Thoracic aorta (tissue), 2 donors: ENCODE measurements at regions not wholly inside any gene's neighbourhood (a gene's known extent, or its start where the extent isn't known, plus 50 kb on each side); places are given as distances from the start of the nearest gene placed in this dataset.

ENCODE experiments used
- ATAC-seq: fragments of 150-250 bp; one replicate; pipeline ENCODE4 v1.8.0; 2017; ENCODE audit warnings: low read depth; ENCODE audit not compliant: insufficient number of reproducible peaks, low FRiP score
- DNase-seq: peaks from one replicate; pipeline ENCODE4 v3.0.0-alpha.2; 2020; ENCODE audit warnings: low spot score
- H3K27ac ChIP-seq, 2 donors: fragments of 200-600 bp; sonication (generic); 1 replicate in 1 of 2; 2 replicates in 1 of 2; pipeline ENCODE4 v1.5.1; 2016; ENCODE audit warnings: mild to moderate bottlenecking in 2 of 2, moderate library complexity in 2 of 2
- H3K27me3 ChIP-seq: fragments of 200-600 bp; sonication (generic); replicated peaks from 2 replicates; pipeline ENCODE4 v1.6.0; 2016; ENCODE audit warnings: mild to moderate bottlenecking; ENCODE audit not compliant: insufficient read depth
- H3K36me3 ChIP-seq: fragments of 200-600 bp; sonication (generic); one replicate; pipeline ENCODE4 v1.5.1; 2016
- H3K4me1 ChIP-seq, 2 donors: fragments of 200-600 bp; sonication (generic); 1 replicate in 1 of 2; 2 replicates in 1 of 2; pipeline versions ENCODE4 v1.5.1 to v1.6.0; 2016; ENCODE audit warnings: low read depth in 2 of 2, mild to moderate bottlenecking in 1 of 2; ENCODE audit not compliant: control insufficient read depth in 1 of 2
- H3K4me3 ChIP-seq: fragments of 200-600 bp; sonication (generic); 2 replicates; pipeline ENCODE4 v1.5.1; 2016; ENCODE audit warnings: mild to moderate bottlenecking
- H3K9me3 ChIP-seq: fragments of 200-600 bp; sonication (generic); 2 replicates; pipeline ENCODE4 v1.5.1; 2016
- TF ChIP-seq, protein P1 (sequence below): fragments of 200-600 bp; sonication (generic); IDR thresholded peaks from one replicate; pipeline ENCODE4 v1.5.1; 2019; ENCODE audit warnings: antibody characterized with exemption

DNA sequence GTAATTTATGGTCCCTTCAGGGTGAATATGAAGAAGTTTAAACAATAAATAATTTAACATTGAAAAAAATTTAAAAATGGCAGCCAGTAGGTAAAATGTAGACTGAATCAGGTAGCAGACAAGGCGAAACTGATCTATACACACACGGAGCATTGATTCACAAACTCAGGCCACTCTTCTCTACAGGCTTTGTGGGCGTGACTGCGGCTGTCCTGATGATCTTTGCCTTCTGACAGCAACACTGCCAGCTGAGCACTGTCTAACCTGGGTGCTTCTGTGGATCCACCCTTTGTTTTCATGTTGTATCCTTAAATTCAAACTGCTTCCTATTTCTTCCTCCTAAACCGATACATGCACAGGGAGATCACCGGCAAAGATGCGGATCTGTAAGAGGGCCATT, 315.4 kb upstream of the ADCY2 start:
- TF ChIP-seq, protein P1, sequence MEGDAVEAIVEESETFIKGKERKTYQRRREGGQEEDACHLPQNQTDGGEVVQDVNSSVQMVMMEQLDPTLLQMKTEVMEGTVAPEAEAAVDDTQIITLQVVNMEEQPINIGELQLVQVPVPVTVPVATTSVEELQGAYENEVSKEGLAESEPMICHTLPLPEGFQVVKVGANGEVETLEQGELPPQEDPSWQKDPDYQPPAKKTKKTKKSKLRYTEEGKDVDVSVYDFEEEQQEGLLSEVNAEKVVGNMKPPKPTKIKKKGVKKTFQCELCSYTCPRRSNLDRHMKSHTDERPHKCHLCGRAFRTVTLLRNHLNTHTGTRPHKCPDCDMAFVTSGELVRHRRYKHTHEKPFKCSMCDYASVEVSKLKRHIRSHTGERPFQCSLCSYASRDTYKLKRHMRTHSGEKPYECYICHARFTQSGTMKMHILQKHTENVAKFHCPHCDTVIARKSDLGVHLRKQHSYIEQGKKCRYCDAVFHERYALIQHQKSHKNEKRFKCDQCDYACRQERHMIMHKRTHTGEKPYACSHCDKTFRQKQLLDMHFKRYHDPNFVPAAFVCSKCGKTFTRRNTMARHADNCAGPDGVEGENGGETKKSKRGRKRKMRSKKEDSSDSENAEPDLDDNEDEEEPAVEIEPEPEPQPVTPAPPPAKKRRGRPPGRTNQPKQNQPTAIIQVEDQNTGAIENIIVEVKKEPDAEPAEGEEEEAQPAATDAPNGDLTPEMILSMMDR: no peak
- DNase-seq (no peak), ATAC-seq (no peak)

GRCh38 chr5:7087719-7088297, 308.1 kb upstream of the ADCY2 start:
- Histone ChIP-seq H3K36me3 (no peaks in the 10 kb centered on the region), H3K27me3 (no peaks in the 10 kb centered on the region), H3K4me1 (no peaks in the 10 kb centered on the region), H3K4me3 (no peak overlapping the region), H3K27ac (no peak overlapping the region), H3K9me3 (no peaks in the 10 kb centered on the region)
- ATAC-seq: no peak
- DNase-seq: no peak
- TF ChIP-seq, protein P1: no peak

More for the DNA sequence above, 315.4 kb upstream of the ADCY2 start:
- Histone ChIP-seq H3K4me1 (no peaks in the 10 kb centered on the region), H3K9me3 (no peaks in the 10 kb centered on the region), H3K4me3 (no peak overlapping the region), H3K27ac (no peak overlapping the region), H3K27me3 (no peaks in the 10 kb centered on the region), H3K36me3 (no peaks in the 10 kb centered on the region)

GRCh38 chr5:7088849-7089248, 307.1 kb upstream of the ADCY2 start:
- DNase-seq: no peak
- Histone ChIP-seq H3K4me1 (no peaks in the 10 kb centered on the region), H3K27me3 (no peaks in the 10 kb centered on the region), H3K4me3 (no peak overlapping the region), H3K27ac (no peak overlapping the region), H3K36me3 (no peaks in the 10 kb centered on the region), H3K9me3 (no peaks in the 10 kb centered on the region)
- ATAC-seq: no peak
- TF ChIP-seq, protein P1: no peak

- no peak for DNase-seq
- Histone ChIP-seq H3K27me3 (no peaks in the 10 kb centered on the region), H3K36me3 (no peaks in the 10 kb centered on the region), H3K9me3 (no peaks in the 10 kb centered on the region), H3K27ac (no peak overlapping the region), H3K4me1 (no peaks in the 10 kb centered on the region), H3K4me3 (no peak overlapping the region)
- TF ChIP-seq, protein P1: no peak
- ATAC-seq: no peak
These were observed 301.3 kb upstream of the ADCY2 start for GRCh38 chr5:7094626-7095025.

DNA sequence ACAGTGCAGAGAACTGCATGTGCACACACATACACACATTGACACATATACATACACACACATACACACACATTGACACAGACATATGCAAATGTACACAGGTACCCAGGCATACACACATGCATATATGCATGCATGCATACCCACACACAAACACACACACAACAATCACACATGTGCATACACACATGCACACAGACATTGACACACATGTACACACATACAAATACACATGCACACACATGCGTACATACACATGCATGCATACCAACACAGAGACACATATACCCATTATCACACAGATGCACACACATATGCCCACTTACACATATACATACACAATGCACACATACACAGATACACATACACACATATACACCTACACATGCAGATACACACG, 299.6 kb upstream of the ADCY2 start:
- Histone ChIP-seq H3K27me3 (no peaks in the 10 kb centered on the region), H3K4me3 (no peak overlapping the region), H3K36me3 (no peaks in the 10 kb centered on the region), H3K27ac (no peak overlapping the region), H3K4me1 (no peaks in the 10 kb centered on the region), H3K9me3 (no peaks in the 10 kb centered on the region)
- DNase-seq (no peak), ATAC-seq (no peak)
- TF ChIP-seq, protein P1: no peak
